Smooth muscle cell (in vitro differentiated cells): ENCODE measurements at regions not wholly inside any gene's neighbourhood (a gene's known extent, or its start where the extent isn't known, plus 50 kb on each side); places are given as distances from the start of the nearest gene placed in this dataset.

Experiments
- DNase-seq: peaks from one replicate; lab custom pipeline; 2025; ENCODE audit not compliant: unreplicated experiment; lab: John Stamatoyannopoulos, UW
- H2AFZ ChIP-seq: fragments of 200-600 bp; sonication (generic); 2 replicates; pipeline ENCODE4 v1.6.0; 2016; ENCODE audit warnings: antibody characterized with exemption, low read depth, mild to moderate bottlenecking
- H3F3A ChIP-seq: fragments of 200-600 bp; sonication (generic); 2 replicates; pipeline ENCODE4 v1.6.0; 2017; ENCODE audit warnings: antibody characterized with exemption, low read depth
- H3K27ac ChIP-seq: fragments of 200-600 bp; sonication (generic); 2 replicates; pipeline ENCODE4 v1.5.1; 2016; ENCODE audit warnings: low read depth, mild to moderate bottlenecking
- H3K27me3 ChIP-seq: fragments of 200-600 bp; sonication (generic); 2 replicates; pipeline ENCODE4 v1.6.1; 2016; ENCODE audit warnings: low read depth, mild to moderate bottlenecking
- H3K36me3 ChIP-seq: fragments of 200-600 bp; sonication (generic); 2 replicates; pipeline ENCODE4 v1.5.1; 2016; ENCODE audit warnings: low read depth
- H3K4me1 ChIP-seq: fragments of 200-600 bp; sonication (generic); 2 replicates; pipeline ENCODE4 v1.5.1; 2016; ENCODE audit warnings: low read depth
- H3K4me2 ChIP-seq: fragments of 200-600 bp; sonication (generic); 2 replicates; pipeline ENCODE4 v1.6.0; 2016; ENCODE audit warnings: mild to moderate bottlenecking
- H3K4me3 ChIP-seq: fragments of 200-600 bp; sonication (generic); 2 replicates; pipeline ENCODE4 v1.5.1; 2016; ENCODE audit warnings: mild to moderate bottlenecking
- H3K79me2 ChIP-seq: fragments of 200-600 bp; sonication (generic); 2 replicates; pipeline ENCODE4 v1.6.0; 2016; ENCODE audit warnings: low read depth, mild to moderate bottlenecking
- H3K9ac ChIP-seq: fragments of 200-600 bp; sonication (generic); 2 replicates; pipeline ENCODE4 v1.6.0; 2016; ENCODE audit warnings: low read depth
- H3K9me3 ChIP-seq: fragments of 200-600 bp; sonication (generic); replicated peaks from 2 replicates; pipeline ENCODE4 v1.5.1; 2016; ENCODE audit warnings: low read depth
- H4K20me1 ChIP-seq: fragments of 200-600 bp; sonication (generic); 2 replicates; pipeline ENCODE4 v1.6.0; 2016; ENCODE audit warnings: low read depth
- WGBS: methylation state at CpG from one replicate; pipeline ENCODE4 v1.1.7; 2016; ENCODE audit warnings: low lambda C conversion rate; 5-methylcytosine and 5-hydroxymethylcytosine counted together
- TF ChIP-seq, protein P1 (sequence below): fragments of 200-600 bp; sonication (generic); IDR thresholded peaks from 2 replicates; pipeline ENCODE4 v1.5.1; 2017; ENCODE audit warnings: borderline replicate concordance, mild to moderate bottlenecking, antibody characterized with exemption; ENCODE audit not compliant: insufficient read depth, poor library complexity, severe bottlenecking

DNA sequence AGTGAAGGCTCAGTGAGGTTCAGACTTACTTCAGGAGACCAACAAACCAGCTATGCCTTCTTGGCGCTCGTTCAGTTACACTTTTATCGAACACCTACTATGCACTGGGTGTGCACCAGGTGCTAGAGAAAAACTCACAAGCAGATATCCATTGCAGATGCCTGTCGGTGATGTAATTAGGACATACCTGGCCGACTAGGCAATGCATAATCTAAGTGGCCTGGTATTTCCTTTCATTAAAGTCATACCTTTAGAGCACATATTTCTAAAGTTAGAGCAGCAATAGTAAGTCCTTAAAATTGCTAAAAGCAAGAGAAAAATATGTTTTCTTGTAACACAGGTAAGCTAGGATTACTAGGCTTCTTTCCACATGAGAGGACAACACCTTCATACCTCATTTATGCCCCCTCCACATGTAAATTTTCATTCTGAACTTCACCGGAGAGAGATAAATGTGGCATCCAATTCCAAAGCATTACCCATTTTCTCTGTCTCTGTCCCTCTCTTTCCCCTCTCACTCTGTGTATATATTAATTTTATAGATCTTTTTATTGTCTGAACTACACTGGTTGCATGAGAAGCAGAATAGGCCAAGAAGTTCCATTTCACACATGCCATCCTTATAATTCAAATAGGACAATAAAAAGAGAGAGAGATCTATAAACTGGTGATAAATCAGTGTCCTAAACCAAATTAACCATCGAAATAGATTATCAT, 242.2 kb downstream of the SPTSSA start:
- Histone ChIP-seq H4K20me1 (no peaks in the 10 kb centered on the region), H3K9me3 (no peaks in the 10 kb centered on the region), H3K27me3 (no peaks in the 10 kb centered on the region), H2AFZ (no peak overlapping the region), H3K79me2 (no peaks in the 10 kb centered on the region), H3F3A (no peaks in the 10 kb centered on the region), H3K4me3 (no peak overlapping the region), H3K9ac (no peak overlapping the region), H3K4me1 (peaks cover 5% of the 10 kb centered on the region), H3K27ac (peak overlapping the region; percentile 69), H3K4me2 (no peak overlapping the region), H3K36me3 (no peaks in the 10 kb centered on the region)
- 80% methylated on average over 7 of the region's 7 CpGs for WGBS
- TF ChIP-seq, protein P1, sequence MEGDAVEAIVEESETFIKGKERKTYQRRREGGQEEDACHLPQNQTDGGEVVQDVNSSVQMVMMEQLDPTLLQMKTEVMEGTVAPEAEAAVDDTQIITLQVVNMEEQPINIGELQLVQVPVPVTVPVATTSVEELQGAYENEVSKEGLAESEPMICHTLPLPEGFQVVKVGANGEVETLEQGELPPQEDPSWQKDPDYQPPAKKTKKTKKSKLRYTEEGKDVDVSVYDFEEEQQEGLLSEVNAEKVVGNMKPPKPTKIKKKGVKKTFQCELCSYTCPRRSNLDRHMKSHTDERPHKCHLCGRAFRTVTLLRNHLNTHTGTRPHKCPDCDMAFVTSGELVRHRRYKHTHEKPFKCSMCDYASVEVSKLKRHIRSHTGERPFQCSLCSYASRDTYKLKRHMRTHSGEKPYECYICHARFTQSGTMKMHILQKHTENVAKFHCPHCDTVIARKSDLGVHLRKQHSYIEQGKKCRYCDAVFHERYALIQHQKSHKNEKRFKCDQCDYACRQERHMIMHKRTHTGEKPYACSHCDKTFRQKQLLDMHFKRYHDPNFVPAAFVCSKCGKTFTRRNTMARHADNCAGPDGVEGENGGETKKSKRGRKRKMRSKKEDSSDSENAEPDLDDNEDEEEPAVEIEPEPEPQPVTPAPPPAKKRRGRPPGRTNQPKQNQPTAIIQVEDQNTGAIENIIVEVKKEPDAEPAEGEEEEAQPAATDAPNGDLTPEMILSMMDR = no peak
- no peak for DNase-seq

DNA sequence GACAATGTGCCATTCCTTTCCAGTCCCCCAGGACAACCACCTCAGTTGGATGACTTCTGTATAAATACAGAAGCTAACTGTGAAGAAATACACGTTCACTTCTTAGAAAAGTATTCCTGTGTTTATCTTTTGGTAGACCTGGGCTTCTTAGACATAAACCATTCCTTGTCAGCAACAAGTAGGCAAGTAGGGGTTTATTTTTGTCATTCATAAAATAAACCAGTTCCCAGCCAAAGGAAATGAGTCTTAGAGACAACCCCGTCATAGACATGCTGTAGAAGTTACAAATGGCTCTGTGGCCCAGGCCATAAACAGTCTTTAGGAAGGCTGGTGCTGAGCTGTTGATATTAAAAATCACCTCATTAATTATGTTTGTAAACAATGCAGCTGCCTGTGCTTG, 243.2 kb downstream of the SPTSSA start:
- H3K36me3 ChIP-seq = no peaks in the 10 kb centered on the region
- TF ChIP-seq, protein P1 = no peak
- H3K79me2 ChIP-seq = no peaks in the 10 kb centered on the region
- no peak overlapping the region for H3K9ac ChIP-seq
- peaks cover 5% of the 10 kb centered on the region for H3K4me1 ChIP-seq
- no peaks in the 10 kb centered on the region for H3K9me3 ChIP-seq
- 4% methylated on average over 2 of the region's 2 CpGs for WGBS
- H2AFZ ChIP-seq = peak overlapping the region; percentile 68
- no peaks in the 10 kb centered on the region for H3K27me3 ChIP-seq
- peak overlapping the region; percentile 69 for H3K27ac ChIP-seq
- no peaks in the 10 kb centered on the region for H3F3A ChIP-seq
- DNase-seq = no peak
- H3K4me2 ChIP-seq = peak overlapping the region; percentile 2
- no peak overlapping the region for H3K4me3 ChIP-seq
- no peaks in the 10 kb centered on the region for H4K20me1 ChIP-seq

DNA sequence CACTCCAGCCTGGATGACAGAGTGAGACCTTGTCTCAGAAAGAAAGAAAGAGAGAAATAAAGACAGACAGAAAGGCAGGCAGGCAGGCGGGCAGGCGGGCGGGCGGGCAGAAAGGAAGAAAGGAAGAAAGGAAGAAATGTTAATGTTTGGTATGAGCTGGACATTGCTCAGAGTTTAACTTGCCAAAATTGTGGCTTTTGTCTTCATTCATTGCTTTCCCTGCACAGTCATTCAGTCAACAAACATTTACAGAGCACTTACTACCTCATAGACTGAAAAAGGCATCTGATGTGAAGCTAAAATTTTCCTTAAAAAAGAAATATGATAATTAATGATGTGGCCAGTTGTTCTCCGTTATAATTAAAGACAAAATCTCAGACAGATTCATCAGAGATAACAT, 247.1 kb downstream of the SPTSSA start:
- 85% methylated on average over 1 of the region's 5 CpGs for WGBS
- DNase-seq = no peak

More for the DNA sequence above, 247.1 kb downstream of the SPTSSA start:
- H3K9me3 ChIP-seq = no peaks in the 10 kb centered on the region
- peaks cover 9% of the 10 kb centered on the region for H3F3A ChIP-seq
- H2AFZ ChIP-seq = no peak overlapping the region
- no peak overlapping the region for H3K4me3 ChIP-seq
- no peaks in the 10 kb centered on the region for H3K27me3 ChIP-seq
- H3K4me2 ChIP-seq = no peak overlapping the region
- H3K27ac ChIP-seq = no peak overlapping the region
- no peaks in the 10 kb centered on the region for H3K36me3 ChIP-seq
- TF ChIP-seq, protein P1 = no peak
- H3K9ac ChIP-seq = no peak overlapping the region
- no peaks in the 10 kb centered on the region for H3K79me2 ChIP-seq
- H3K4me1 ChIP-seq = peaks cover 5% of the 10 kb centered on the region
- H4K20me1 ChIP-seq = no peaks in the 10 kb centered on the region
